Gastroesophageal sphincter (tissue), 4 donors: ENCODE measurements at regions not wholly inside any gene's neighbourhood (a gene's known extent, or its start where the extent isn't known, plus 50 kb on each side); places are given as distances from the start of the nearest gene placed in this dataset.

Source experiments
- ATAC-seq: fragments of 150-250 bp; one replicate; pipeline ENCODE4 v1.9.1; 2016; ENCODE audit warnings: mild to moderate bottlenecking, moderate library complexity
- H3K27ac ChIP-seq, 4 donors: fragments of 200-600 bp; sonication (generic) in 3 of 4; 1 replicate in 3 of 4; 2 replicates in 1 of 4; pipeline ENCODE4 v1.5.1; 2016 to 2019
- H3K27me3 ChIP-seq: fragments of 200-600 bp; sonication (generic); one replicate; pipeline ENCODE4 v1.5.1; 2019
- H3K36me3 ChIP-seq, 2 donors: fragments of 200-600 bp; sonication (generic); one replicate each; pipeline ENCODE4 v1.5.1; 2019; ENCODE audit warnings: control low read depth in 1 of 2
- H3K4me1 ChIP-seq, 3 donors: fragments of 200-600 bp; sonication (generic); 1 replicate in 2 of 3; 2 replicates in 1 of 3; pipeline ENCODE4 v1.5.1; 2016 to 2019; ENCODE audit warnings: control low read depth in 2 of 3
- H3K4me3 ChIP-seq, 2 donors: fragments of 200-600 bp; sonication (generic); one replicate each; pipeline ENCODE4 v1.5.1; 2019; ENCODE audit warnings: mild to moderate bottlenecking in 1 of 2, moderate library complexity in 1 of 2
- H3K9me3 ChIP-seq, 3 donors: fragments of 200-600 bp; sonication (generic); one replicate each; pipeline ENCODE4 v1.5.1; 2017 to 2019; ENCODE audit warnings: control low read depth in 2 of 3
- EP300 ChIP-seq: sonication (generic); formaldehyde crosslinking; IDR thresholded peaks from one replicate; pipeline ENCODE4 v1.6.1; 2017; ENCODE audit warnings: antibody characterized with exemption, mild to moderate bottlenecking
- POLR2A ChIP-seq, 2 donors: fragments of 450-650 bp; IDR thresholded peaks; one replicate each; pipeline ENCODE4 v1.6.1; 2017; ENCODE audit warnings: antibody characterized with exemption in 2 of 2, mild to moderate bottlenecking in 2 of 2, moderate library complexity in 1 of 2
- POLR2AphosphoS5 ChIP-seq: sonication (generic); formaldehyde crosslinking; IDR thresholded peaks from one replicate; pipeline ENCODE4 v1.6.1; 2017; ENCODE audit warnings: antibody characterized with exemption
- WGBS, 2 donors: methylation state at CpG; one replicate each; pipeline ENCODE4 v1.1.5; 2018; ENCODE audit warnings: low coverage in 1 of 2; 5-methylcytosine and 5-hydroxymethylcytosine counted together
- TF ChIP-seq, protein P1 (sequence below), 4 experiments: fragments of 200-600 bp in 2 of 4; fragments of 450-650 bp in 2 of 4; sonication (generic) in 1 of 4; IDR thresholded peaks; one replicate each; pipeline ENCODE4 v1.5.1; 2017 to 2019; ENCODE audit warnings: antibody characterized with exemption in 4 of 4, mild to moderate bottlenecking in 2 of 4, moderate library complexity in 2 of 4

DNA sequence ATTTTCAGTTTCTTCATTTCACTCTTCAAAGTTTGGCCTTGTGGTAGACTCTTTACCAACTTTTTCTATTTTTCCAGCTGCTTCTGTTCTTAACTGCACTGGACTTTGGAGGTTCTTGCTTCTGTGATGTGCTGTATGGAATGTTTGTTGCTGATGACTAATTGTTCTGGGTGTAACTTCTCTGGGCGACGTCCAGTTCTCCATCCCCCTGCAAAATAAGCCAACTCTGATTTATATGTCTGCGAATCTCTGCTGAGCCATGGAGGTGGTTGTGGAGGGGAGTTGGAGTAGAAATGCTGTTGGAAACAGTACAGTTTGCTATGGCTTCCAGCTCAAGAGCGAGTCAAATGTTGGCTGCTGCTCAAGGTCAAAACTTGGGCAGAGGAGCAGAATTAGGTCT is 113.9 kb upstream of the DYRK2 start:
- H3K4me1 ChIP-seq: peaks cover 3 to 14% (median 4%) of the 10 kb centered on the region in 3 donors
- H3K4me3 ChIP-seq: no peak overlapping the region
- no peaks in the 10 kb centered on the region for H3K27me3 ChIP-seq
- no peaks in the 10 kb centered on the region for H3K9me3 ChIP-seq
- TF ChIP-seq, protein P1, sequence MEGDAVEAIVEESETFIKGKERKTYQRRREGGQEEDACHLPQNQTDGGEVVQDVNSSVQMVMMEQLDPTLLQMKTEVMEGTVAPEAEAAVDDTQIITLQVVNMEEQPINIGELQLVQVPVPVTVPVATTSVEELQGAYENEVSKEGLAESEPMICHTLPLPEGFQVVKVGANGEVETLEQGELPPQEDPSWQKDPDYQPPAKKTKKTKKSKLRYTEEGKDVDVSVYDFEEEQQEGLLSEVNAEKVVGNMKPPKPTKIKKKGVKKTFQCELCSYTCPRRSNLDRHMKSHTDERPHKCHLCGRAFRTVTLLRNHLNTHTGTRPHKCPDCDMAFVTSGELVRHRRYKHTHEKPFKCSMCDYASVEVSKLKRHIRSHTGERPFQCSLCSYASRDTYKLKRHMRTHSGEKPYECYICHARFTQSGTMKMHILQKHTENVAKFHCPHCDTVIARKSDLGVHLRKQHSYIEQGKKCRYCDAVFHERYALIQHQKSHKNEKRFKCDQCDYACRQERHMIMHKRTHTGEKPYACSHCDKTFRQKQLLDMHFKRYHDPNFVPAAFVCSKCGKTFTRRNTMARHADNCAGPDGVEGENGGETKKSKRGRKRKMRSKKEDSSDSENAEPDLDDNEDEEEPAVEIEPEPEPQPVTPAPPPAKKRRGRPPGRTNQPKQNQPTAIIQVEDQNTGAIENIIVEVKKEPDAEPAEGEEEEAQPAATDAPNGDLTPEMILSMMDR (IDR thresholded peaks at IDR 0.05): no peak
- TF ChIP-seq POLR2AphosphoS5 (no peak), EP300 (no peak), POLR2A (IDR thresholded peaks at IDR 0.05) (no peak)
- peak overlapping the region in 1 of 4 donors; percentile 7 for H3K27ac ChIP-seq
- ATAC-seq: no peak
- H3K36me3 ChIP-seq: no peaks in the 10 kb centered on the region
- 23 to 32% methylated on average over 3 to 4 of the region's 4 CpGs for WGBS, 2 donors

- peak overlapping the region in 1 of 4 donors; percentile 7 for H3K27ac ChIP-seq
- TF ChIP-seq, protein P1 (IDR thresholded peaks at IDR 0.05): no peak
- TF ChIP-seq POLR2AphosphoS5 (no peak), POLR2A (IDR thresholded peaks at IDR 0.05) (no peak), EP300 (no peak)
- H3K27me3 ChIP-seq: no peaks in the 10 kb centered on the region
- no peaks in the 10 kb centered on the region for H3K9me3 ChIP-seq
- peaks cover 3 to 14% (median 4%) of the 10 kb centered on the region in 3 donors for H3K4me1 ChIP-seq
- 52 to 59% methylated on average over 6 of the region's 6 CpGs for WGBS, 2 donors
- H3K4me3 ChIP-seq: no peak overlapping the region
- ATAC-seq: no peak
- H3K36me3 ChIP-seq: no peaks in the 10 kb centered on the region
Observed at GRCh38 chr12:67535176-67535575, 113.4 kb upstream of the DYRK2 start.

- Histone ChIP-seq H3K9me3 (no peaks in the 10 kb centered on the region), H3K4me3 (no peak overlapping the region), H3K4me1 (peaks cover 3 to 14% (median 4%) of the 10 kb centered on the region in 3 donors), H3K36me3 (no peaks in the 10 kb centered on the region), H3K27ac (no peak overlapping the region), H3K27me3 (no peaks in the 10 kb centered on the region)
- ATAC-seq: no peak
- WGBS, 2 donors: 72 to 84% methylated on average over 5 of the region's 5 CpGs
- no peak for TF ChIP-seq POLR2A (IDR thresholded peaks at IDR 0.05)
- TF ChIP-seq, protein P1 (IDR thresholded peaks at IDR 0.05): no peak
- TF ChIP-seq POLR2AphosphoS5: no peak
- TF ChIP-seq EP300: no peak
Observed at GRCh38 chr12:67535971-67536370, 112.6 kb upstream of the DYRK2 start.

DNA sequence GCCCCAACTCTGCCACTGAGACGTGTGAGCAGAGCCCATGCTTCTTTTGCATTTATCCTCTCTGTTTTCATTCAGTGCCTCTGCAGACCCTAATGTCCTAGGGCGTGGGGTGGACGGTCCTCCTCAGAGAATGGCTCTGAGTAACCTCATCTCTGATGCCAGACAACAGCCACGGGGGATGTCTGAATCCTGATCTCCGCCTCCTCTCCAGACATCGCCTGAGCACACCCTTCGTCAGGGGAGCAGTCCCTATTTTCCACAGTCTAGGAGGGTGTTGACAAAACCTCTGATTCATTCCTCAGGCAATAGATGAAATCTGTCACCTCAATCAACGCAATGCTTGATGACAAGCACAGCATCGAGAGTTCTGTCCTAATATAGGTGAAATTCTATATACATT is 109.2 kb upstream of the DYRK2 start:
- TF ChIP-seq, protein P1 (IDR thresholded peaks at IDR 0.05): no peak
- TF ChIP-seq POLR2A (IDR thresholded peaks at IDR 0.05) (no peak), POLR2AphosphoS5 (no peak), EP300 (no peak)
- H3K27me3 ChIP-seq: no peaks in the 10 kb centered on the region
- no peaks in the 10 kb centered on the region for H3K36me3 ChIP-seq
- no peak overlapping the region for H3K4me3 ChIP-seq
- peaks cover 3 to 11% (median 4%) of the 10 kb centered on the region in 3 donors for H3K4me1 ChIP-seq
- no peak for ATAC-seq
- 77 to 93% methylated on average over 7 to 9 of the region's 9 CpGs for WGBS, 2 donors
- H3K9me3 ChIP-seq: no peaks in the 10 kb centered on the region
- no peak overlapping the region for H3K27ac ChIP-seq

- no peaks in the 10 kb centered on the region for H3K27me3 ChIP-seq
- no peak overlapping the region for H3K4me3 ChIP-seq
- no peaks in the 10 kb centered on the region for H3K36me3 ChIP-seq
- WGBS, 2 donors: 79% methylated on average over 3 of the region's 3 CpGs; no CpG with 5 or more reads in 1 of the 2 donors
- TF ChIP-seq EP300 (no peak), POLR2A (IDR thresholded peaks at IDR 0.05) (no peak), POLR2AphosphoS5 (no peak)
- TF ChIP-seq, protein P1 (IDR thresholded peaks at IDR 0.05): no peak
- no peaks in the 10 kb centered on the region for H3K9me3 ChIP-seq
- H3K27ac ChIP-seq: no peak overlapping the region
- no peak for ATAC-seq
- H3K4me1 ChIP-seq: peaks cover 1 to 5% (median 2%) of the 10 kb centered on the region in 3 donors
Observed at GRCh38 chr12:67539946-67540345, 108.6 kb upstream of the DYRK2 start.
